GM12878 (cell line): ENCODE measurements at regions not wholly inside any gene's neighbourhood (a gene's known extent, or its start where the extent isn't known, plus 50 kb on each side); places are given as distances from the start of the nearest gene placed in this dataset.

Source experiments
- ASH2L ChIP-seq: fragments of 300-600, 200-600 bp; sonication (generic); IDR thresholded peaks from 2 replicates; pipeline ENCODE4 v1.6.1; 2017; ENCODE audit warnings: low read depth, mild to moderate bottlenecking, borderline replicate concordance
- CREB1 ChIP-seq: IDR thresholded peaks from 2 replicates; pipeline ENCODE4 v1.6.1; 2012; ENCODE audit warnings: low read depth, mild to moderate bottlenecking, inconsistent platforms
- HDAC6 ChIP-seq: fragments of 200-600 bp; sonication (generic); IDR thresholded peaks from one replicate; pipeline ENCODE4 v1.8.0; 2017; ENCODE audit warnings: antibody characterized with exemption; ENCODE audit not compliant: unreplicated experiment
- KDM1A ChIP-seq: fragments of 200-600 bp; sonication (generic); IDR thresholded peaks from 2 replicates; pipeline ENCODE4 v1.6.1; 2016; ENCODE audit warnings: borderline replicate concordance
- MYC ChIP-seq: IDR thresholded peaks from 2 replicates; pipeline ENCODE4 v1.6.1; 2011; ENCODE audit warnings: mild to moderate bottlenecking, low read length, moderate library complexity, inconsistent platforms; ENCODE audit not compliant: insufficient read depth, insufficient replicate concordance, insufficient read length, severe bottlenecking
- PAX8 ChIP-seq: fragments of 450-650 bp; IDR thresholded peaks from 2 replicates; pipeline ENCODE4 v1.6.1; 2017; ENCODE audit warnings: mild to moderate bottlenecking, moderate library complexity
- POLR2A ChIP-seq: IDR thresholded peaks from 2 replicates; pipeline ENCODE4 v1.6.1; 2011; ENCODE audit warnings: low read depth, mild to moderate bottlenecking, low read length
- RAD21 ChIP-seq: IDR thresholded peaks from 2 replicates; pipeline ENCODE4 v1.6.1; 2011; ENCODE audit warnings: mild to moderate bottlenecking, low read depth, low read length, moderate library complexity; ENCODE audit not compliant: insufficient read depth
- SIX5 ChIP-seq: IDR thresholded peaks from 2 replicates; pipeline ENCODE4 v1.6.1; 2011; ENCODE audit warnings: mild to moderate bottlenecking, low read depth, low read length, moderate library complexity; ENCODE audit not compliant: severe bottlenecking
- TBL1XR1 ChIP-seq: IDR thresholded peaks from 2 replicates; pipeline ENCODE4 v1.6.1; 2012; ENCODE audit warnings: low read depth, low read length, improper control_type of control experiment
- TF ChIP-seq, protein P1 (sequence below), 3 experiments: IDR thresholded peaks in 2 of 3; conservative IDR thresholded peaks in 1 of 3; 2 replicates each; pipeline ENCODE4 v1.5.1; 2011; ENCODE audit warnings: low read depth in 3 of 3, low read length in 3 of 3, mild to moderate bottlenecking in 3 of 3, control low read depth in 2 of 3, moderate library complexity in 2 of 3, inconsistent platforms in 1 of 3, mixed read lengths in 1 of 3; ENCODE audit not compliant: control insufficient read depth in 2 of 3, insufficient read depth in 1 of 3; ENCODE audit errors: extremely low read depth in 1 of 3
- TF ChIP-seq, protein P2 (sequence below): IDR thresholded peaks from 2 replicates; pipeline ENCODE4 v1.6.1; 2011; ENCODE audit warnings: low read depth, mild to moderate bottlenecking, low read length, moderate library complexity, borderline replicate concordance; ENCODE audit errors: extremely low read depth
- TF ChIP-seq, protein P3 (sequence below): IDR thresholded peaks from 2 replicates; pipeline ENCODE4 v1.6.1; 2011; ENCODE audit warnings: low read depth, low read length, improper control_type of control experiment, borderline replicate concordance
- TF ChIP-seq, protein P4 (sequence below): IDR thresholded peaks from 2 replicates; pipeline ENCODE4 v1.6.1; 2012; ENCODE audit warnings: mild to moderate bottlenecking, low read depth, low read length

DNA sequence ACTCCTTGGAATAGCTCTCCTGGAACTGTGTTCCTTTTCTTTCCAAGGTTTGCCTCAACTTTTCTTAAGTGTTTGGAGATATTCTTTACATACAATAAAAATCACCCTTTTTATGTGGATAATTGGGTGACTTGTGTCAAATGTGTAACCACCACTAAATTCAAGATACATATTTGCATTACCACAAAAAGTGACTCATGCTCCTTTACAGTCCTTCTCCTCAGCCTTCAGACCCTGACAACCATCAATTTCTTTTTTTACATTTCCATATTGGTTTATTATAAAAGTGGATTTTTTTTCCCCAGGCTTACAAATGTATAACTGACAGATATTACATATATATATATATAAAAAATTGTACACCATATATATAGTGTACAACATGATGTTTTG lies 372.0 kb upstream of the KCNN2 start:
- TF ChIP-seq CREB1 (no peak), POLR2A (no peak), SIX5 (no peak), RAD21 (no peak), MYC (no peak), KDM1A (no peak), TBL1XR1 (no peak), ASH2L (no peak), PAX8 (no peak), HDAC6 (no peak)
- TF ChIP-seq, protein P1, sequence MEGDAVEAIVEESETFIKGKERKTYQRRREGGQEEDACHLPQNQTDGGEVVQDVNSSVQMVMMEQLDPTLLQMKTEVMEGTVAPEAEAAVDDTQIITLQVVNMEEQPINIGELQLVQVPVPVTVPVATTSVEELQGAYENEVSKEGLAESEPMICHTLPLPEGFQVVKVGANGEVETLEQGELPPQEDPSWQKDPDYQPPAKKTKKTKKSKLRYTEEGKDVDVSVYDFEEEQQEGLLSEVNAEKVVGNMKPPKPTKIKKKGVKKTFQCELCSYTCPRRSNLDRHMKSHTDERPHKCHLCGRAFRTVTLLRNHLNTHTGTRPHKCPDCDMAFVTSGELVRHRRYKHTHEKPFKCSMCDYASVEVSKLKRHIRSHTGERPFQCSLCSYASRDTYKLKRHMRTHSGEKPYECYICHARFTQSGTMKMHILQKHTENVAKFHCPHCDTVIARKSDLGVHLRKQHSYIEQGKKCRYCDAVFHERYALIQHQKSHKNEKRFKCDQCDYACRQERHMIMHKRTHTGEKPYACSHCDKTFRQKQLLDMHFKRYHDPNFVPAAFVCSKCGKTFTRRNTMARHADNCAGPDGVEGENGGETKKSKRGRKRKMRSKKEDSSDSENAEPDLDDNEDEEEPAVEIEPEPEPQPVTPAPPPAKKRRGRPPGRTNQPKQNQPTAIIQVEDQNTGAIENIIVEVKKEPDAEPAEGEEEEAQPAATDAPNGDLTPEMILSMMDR (IDR thresholded peaks at IDR 0.05 in 2 of 3, conservative IDR thresholded peaks at IDR 0.05 in 1 of 3; ENCODE audit: control insufficient read depth in 2 of 3, extremely low read depth in 1 of 3, insufficient read depth in 1 of 3, low read depth in 3 of 3, low read length in 3 of 3) = no peak
- TF ChIP-seq, protein P2, sequence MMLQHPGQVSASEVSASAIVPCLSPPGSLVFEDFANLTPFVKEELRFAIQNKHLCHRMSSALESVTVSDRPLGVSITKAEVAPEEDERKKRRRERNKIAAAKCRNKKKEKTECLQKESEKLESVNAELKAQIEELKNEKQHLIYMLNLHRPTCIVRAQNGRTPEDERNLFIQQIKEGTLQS = no peak
- TF ChIP-seq, protein P3, sequence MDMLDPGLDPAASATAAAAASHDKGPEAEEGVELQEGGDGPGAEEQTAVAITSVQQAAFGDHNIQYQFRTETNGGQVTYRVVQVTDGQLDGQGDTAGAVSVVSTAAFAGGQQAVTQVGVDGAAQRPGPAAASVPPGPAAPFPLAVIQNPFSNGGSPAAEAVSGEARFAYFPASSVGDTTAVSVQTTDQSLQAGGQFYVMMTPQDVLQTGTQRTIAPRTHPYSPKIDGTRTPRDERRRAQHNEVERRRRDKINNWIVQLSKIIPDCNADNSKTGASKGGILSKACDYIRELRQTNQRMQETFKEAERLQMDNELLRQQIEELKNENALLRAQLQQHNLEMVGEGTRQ = no peak
- TF ChIP-seq, protein P4, sequence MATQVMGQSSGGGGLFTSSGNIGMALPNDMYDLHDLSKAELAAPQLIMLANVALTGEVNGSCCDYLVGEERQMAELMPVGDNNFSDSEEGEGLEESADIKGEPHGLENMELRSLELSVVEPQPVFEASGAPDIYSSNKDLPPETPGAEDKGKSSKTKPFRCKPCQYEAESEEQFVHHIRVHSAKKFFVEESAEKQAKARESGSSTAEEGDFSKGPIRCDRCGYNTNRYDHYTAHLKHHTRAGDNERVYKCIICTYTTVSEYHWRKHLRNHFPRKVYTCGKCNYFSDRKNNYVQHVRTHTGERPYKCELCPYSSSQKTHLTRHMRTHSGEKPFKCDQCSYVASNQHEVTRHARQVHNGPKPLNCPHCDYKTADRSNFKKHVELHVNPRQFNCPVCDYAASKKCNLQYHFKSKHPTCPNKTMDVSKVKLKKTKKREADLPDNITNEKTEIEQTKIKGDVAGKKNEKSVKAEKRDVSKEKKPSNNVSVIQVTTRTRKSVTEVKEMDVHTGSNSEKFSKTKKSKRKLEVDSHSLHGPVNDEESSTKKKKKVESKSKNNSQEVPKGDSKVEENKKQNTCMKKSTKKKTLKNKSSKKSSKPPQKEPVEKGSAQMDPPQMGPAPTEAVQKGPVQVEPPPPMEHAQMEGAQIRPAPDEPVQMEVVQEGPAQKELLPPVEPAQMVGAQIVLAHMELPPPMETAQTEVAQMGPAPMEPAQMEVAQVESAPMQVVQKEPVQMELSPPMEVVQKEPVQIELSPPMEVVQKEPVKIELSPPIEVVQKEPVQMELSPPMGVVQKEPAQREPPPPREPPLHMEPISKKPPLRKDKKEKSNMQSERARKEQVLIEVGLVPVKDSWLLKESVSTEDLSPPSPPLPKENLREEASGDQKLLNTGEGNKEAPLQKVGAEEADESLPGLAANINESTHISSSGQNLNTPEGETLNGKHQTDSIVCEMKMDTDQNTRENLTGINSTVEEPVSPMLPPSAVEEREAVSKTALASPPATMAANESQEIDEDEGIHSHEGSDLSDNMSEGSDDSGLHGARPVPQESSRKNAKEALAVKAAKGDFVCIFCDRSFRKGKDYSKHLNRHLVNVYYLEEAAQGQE = no peak
